IPS-NIHi11 (cell line): ENCODE measurements at regions not wholly inside any gene's neighbourhood (a gene's known extent, or its start where the extent isn't known, plus 50 kb on each side); places are given as distances from the start of the nearest gene placed in this dataset.
A peak's percentile ranks its signal among the peaks of the same experiment; 100 is the strongest.

Experiments used
- DNase-seq: peaks from one replicate; pipeline ENCODE4 v3.0.0; 2012; ENCODE audit warnings: mixed read lengths, low spot score

- DNase-seq, result no peak
Observed at GRCh38 chr16:51592001-51592501, 441.0 kb upstream of the SALL1 start.

- no peak for DNase-seq
Observed at GRCh38 chr16:51591480-51591879, 440.4 kb upstream of the SALL1 start.

- no peak for DNase-seq
Observed at GRCh38 chr16:51579652-51580360, 428.7 kb upstream of the SALL1 start.

- no peak for DNase-seq
Observed at GRCh38 chr16:51577621-51578303, 426.7 kb upstream of the SALL1 start.

- DNase-seq, result no peak
Observed at GRCh38 chr16:51576498-51577195, 425.6 kb upstream of the SALL1 start.

- no peak for DNase-seq
Observed at GRCh38 chr16:51573191-51573590, 422.1 kb upstream of the SALL1 start.

GRCh38 chr16:51569203-51569931, 418.3 kb upstream of the SALL1 start:
- DNase-seq, result no peak

- no peak for DNase-seq
Observed at GRCh38 chr16:51567911-51568310, 416.8 kb upstream of the SALL1 start.

- no peak for DNase-seq
Observed at GRCh38 chr16:51565184-51565583, 414.1 kb upstream of the SALL1 start.

- DNase-seq, result no peak
Observed at GRCh38 chr16:51562891-51563290, 411.8 kb upstream of the SALL1 start.

GRCh38 chr16:51559901-51560300, 408.8 kb upstream of the SALL1 start:
- DNase-seq, result no peak

GRCh38 chr16:51557670-51558069, 406.6 kb upstream of the SALL1 start:
- no peak for DNase-seq

GRCh38 chr16:51556694-51557340, 405.7 kb upstream of the SALL1 start:
- DNase-seq, result no peak

GRCh38 chr16:51553910-51554309, 402.8 kb upstream of the SALL1 start:
- no peak for DNase-seq

- DNase-seq, result no peak
Observed at GRCh38 chr16:51553314-51553713, 402.2 kb upstream of the SALL1 start.

GRCh38 chr16:51550800-51551347, 399.8 kb upstream of the SALL1 start:
- no peak for DNase-seq

GRCh38 chr16:51549836-51550235, 398.8 kb upstream of the SALL1 start:
- no peak for DNase-seq

GRCh38 chr16:51545951-51546350, 394.9 kb upstream of the SALL1 start:
- no peak for DNase-seq

- DNase-seq, result peak; percentile 67
Observed at GRCh38 chr16:51544851-51545467, 393.9 kb upstream of the SALL1 start.

GRCh38 chr16:51543971-51544370, 392.9 kb upstream of the SALL1 start:
- DNase-seq, result no peak
